ENCODE measurements at regions not wholly inside any gene's neighbourhood (a gene's known extent, or its start where the extent isn't known, plus 50 kb on each side); places are given as distances from the start of the nearest gene placed in this dataset.

GRCh38 chr6:150747155-150747554, 118.3 kb upstream of the MTHFD1L start:
- TF ChIP-seq CTCF (IDR thresholded peaks at IDR 0.05) (no peak), POLR2A (IDR thresholded peaks at IDR 0.05) (no peak)

Data from body of pancreas (tissue), 4 donors.